HCT116 (cell line): ENCODE measurements at regions not wholly inside any gene's neighbourhood (a gene's known extent, or its start where the extent isn't known, plus 50 kb on each side); places are given as distances from the start of the nearest gene placed in this dataset.

Source experiments
- ELF1 ChIP-seq: IDR thresholded peaks from 2 replicates; pipeline ENCODE4 v1.6.1; 2012; ENCODE audit warnings: low read depth, borderline replicate concordance
- EZH2 ChIP-seq: fragments of 200-600 bp; sonication (generic); IDR thresholded peaks from 2 replicates; pipeline ENCODE4 v1.6.1; 2017; ENCODE audit warnings: antibody characterized with exemption, mixed run types
- EZH2phosphoT487 ChIP-seq: fragments of 200-600 bp; IDR thresholded peaks from 2 replicates; pipeline ENCODE4 v1.6.1; 2018; ENCODE audit warnings: antibody characterized with exemption, borderline replicate concordance
- POLR2A ChIP-seq: IDR thresholded peaks from 2 replicates; pipeline ENCODE4 v1.7.0; 2011; ENCODE audit warnings: borderline replicate concordance; ENCODE audit not compliant: insufficient read depth, insufficient read length; ENCODE audit errors: extremely low read depth
- POLR2AphosphoS5 ChIP-seq: IDR thresholded peaks from 2 replicates; pipeline ENCODE4 v1.6.1; 2011; ENCODE audit warnings: mild to moderate bottlenecking, low read depth, low read length, moderate library complexity
- RAD21 ChIP-seq: IDR thresholded peaks from 2 replicates; pipeline ENCODE4 v1.6.1; 2012; ENCODE audit warnings: low read depth, mild to moderate bottlenecking
- SP1 ChIP-seq: IDR thresholded peaks from 2 replicates; pipeline ENCODE4 v1.6.1; 2012; ENCODE audit warnings: low read depth
- SRF ChIP-seq: IDR thresholded peaks from 2 replicates; pipeline ENCODE4 v1.6.1; 2012; ENCODE audit warnings: low read depth
- TCF7L2 ChIP-seq: IDR thresholded peaks from 2 replicates; pipeline ENCODE4 v1.7.0; 2011; ENCODE audit warnings: borderline replicate concordance, inconsistent platforms; ENCODE audit not compliant: insufficient read depth, insufficient read length; ENCODE audit errors: extremely low read depth
- YY1 ChIP-seq: IDR thresholded peaks from 2 replicates; pipeline ENCODE4 v1.6.1; 2011; ENCODE audit warnings: low read length, low read depth, moderate library complexity, mild to moderate bottlenecking; ENCODE audit not compliant: insufficient replicate concordance; ENCODE audit errors: extremely low read depth
- TF ChIP-seq, protein P1 (sequence below), 3 experiments: fragments of 200-600 bp in 1 of 3; sonication (generic) in 1 of 3; IDR thresholded peaks in 2 of 3; conservative IDR thresholded peaks in 1 of 3; 2 replicates each; pipeline ENCODE4 v1.5.1; 2012 to 2017; ENCODE audit warnings: low read depth in 2 of 3, low read length in 2 of 3, antibody characterized with exemption in 1 of 3, borderline replicate concordance in 1 of 3, control low read depth in 1 of 3, mild to moderate bottlenecking in 1 of 3, mixed read lengths in 1 of 3, mixed run types in 1 of 3, moderate library complexity in 1 of 3; ENCODE audit not compliant: insufficient read depth in 1 of 3
- TF ChIP-seq, protein P2 (sequence below): IDR thresholded peaks from 2 replicates; pipeline ENCODE4 v1.6.1; 2012; ENCODE audit warnings: low read depth
- TF ChIP-seq, protein P3 (sequence below): IDR thresholded peaks from 2 replicates; pipeline ENCODE4 v1.6.1; 2012

DNA sequence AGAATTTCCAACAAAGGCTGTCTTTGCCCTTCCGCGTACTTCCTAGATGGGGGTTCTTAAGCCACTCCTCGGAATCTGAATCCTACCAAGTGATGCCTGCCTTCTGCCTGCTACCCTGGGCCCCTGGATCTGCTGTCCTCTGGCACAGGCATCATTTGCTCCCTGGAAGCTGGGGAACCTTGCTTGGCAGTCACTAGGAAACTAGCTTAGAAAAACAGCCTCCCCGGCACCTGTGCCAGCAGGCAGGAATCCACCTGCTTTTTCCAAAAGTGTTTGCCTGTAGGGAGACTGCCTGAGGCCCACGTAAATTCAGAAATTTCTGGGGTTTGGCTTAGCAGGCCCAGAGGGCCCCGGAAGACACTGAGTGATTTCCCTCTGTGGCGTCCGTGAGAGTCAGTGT is 442.4 kb downstream of the TSHZ3 start:
- TF ChIP-seq RAD21 (no peak), YY1 (no peak), POLR2AphosphoS5 (no peak), SRF (no peak), ELF1 (no peak), POLR2A (no peak), EZH2 (no peak), EZH2phosphoT487 (no peak), SP1 (no peak), TCF7L2 (no peak)
- TF ChIP-seq, protein P1, sequence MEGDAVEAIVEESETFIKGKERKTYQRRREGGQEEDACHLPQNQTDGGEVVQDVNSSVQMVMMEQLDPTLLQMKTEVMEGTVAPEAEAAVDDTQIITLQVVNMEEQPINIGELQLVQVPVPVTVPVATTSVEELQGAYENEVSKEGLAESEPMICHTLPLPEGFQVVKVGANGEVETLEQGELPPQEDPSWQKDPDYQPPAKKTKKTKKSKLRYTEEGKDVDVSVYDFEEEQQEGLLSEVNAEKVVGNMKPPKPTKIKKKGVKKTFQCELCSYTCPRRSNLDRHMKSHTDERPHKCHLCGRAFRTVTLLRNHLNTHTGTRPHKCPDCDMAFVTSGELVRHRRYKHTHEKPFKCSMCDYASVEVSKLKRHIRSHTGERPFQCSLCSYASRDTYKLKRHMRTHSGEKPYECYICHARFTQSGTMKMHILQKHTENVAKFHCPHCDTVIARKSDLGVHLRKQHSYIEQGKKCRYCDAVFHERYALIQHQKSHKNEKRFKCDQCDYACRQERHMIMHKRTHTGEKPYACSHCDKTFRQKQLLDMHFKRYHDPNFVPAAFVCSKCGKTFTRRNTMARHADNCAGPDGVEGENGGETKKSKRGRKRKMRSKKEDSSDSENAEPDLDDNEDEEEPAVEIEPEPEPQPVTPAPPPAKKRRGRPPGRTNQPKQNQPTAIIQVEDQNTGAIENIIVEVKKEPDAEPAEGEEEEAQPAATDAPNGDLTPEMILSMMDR (IDR thresholded peaks at IDR 0.05 in 2 of 3, conservative IDR thresholded peaks at IDR 0.05 in 1 of 3; ENCODE audit: borderline replicate concordance in 1 of 3, insufficient read depth in 1 of 3, low read depth in 2 of 3, low read length in 2 of 3): no peak
- TF ChIP-seq, protein P2, sequence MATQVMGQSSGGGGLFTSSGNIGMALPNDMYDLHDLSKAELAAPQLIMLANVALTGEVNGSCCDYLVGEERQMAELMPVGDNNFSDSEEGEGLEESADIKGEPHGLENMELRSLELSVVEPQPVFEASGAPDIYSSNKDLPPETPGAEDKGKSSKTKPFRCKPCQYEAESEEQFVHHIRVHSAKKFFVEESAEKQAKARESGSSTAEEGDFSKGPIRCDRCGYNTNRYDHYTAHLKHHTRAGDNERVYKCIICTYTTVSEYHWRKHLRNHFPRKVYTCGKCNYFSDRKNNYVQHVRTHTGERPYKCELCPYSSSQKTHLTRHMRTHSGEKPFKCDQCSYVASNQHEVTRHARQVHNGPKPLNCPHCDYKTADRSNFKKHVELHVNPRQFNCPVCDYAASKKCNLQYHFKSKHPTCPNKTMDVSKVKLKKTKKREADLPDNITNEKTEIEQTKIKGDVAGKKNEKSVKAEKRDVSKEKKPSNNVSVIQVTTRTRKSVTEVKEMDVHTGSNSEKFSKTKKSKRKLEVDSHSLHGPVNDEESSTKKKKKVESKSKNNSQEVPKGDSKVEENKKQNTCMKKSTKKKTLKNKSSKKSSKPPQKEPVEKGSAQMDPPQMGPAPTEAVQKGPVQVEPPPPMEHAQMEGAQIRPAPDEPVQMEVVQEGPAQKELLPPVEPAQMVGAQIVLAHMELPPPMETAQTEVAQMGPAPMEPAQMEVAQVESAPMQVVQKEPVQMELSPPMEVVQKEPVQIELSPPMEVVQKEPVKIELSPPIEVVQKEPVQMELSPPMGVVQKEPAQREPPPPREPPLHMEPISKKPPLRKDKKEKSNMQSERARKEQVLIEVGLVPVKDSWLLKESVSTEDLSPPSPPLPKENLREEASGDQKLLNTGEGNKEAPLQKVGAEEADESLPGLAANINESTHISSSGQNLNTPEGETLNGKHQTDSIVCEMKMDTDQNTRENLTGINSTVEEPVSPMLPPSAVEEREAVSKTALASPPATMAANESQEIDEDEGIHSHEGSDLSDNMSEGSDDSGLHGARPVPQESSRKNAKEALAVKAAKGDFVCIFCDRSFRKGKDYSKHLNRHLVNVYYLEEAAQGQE: no peak
- TF ChIP-seq, protein P3, sequence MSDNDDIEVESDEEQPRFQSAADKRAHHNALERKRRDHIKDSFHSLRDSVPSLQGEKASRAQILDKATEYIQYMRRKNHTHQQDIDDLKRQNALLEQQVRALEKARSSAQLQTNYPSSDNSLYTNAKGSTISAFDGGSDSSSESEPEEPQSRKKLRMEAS: no peak
